Skeletal muscle satellite cell (primary cell): ENCODE measurements at regions not wholly inside any gene's neighbourhood (a gene's known extent, or its start where the extent isn't known, plus 50 kb on each side); places are given as distances from the start of the nearest gene placed in this dataset.

ENCODE experiments used
- H3K27me3 ChIP-seq: 2 replicates; pipeline ENCODE4 v1.7.0; 2013; ENCODE audit warnings: low read length; ENCODE audit not compliant: control insufficient read depth, insufficient read depth
- H3K36me3 ChIP-seq: 2 replicates; pipeline ENCODE4 v1.7.0; 2013; ENCODE audit warnings: mild to moderate bottlenecking, control low read depth, low read length; ENCODE audit not compliant: insufficient read depth
- H3K4me1 ChIP-seq: 2 replicates; pipeline ENCODE4 v1.7.0; 2013; ENCODE audit warnings: low read length; ENCODE audit not compliant: control insufficient read depth, insufficient read depth
- H3K4me2 ChIP-seq: 2 replicates; pipeline ENCODE4 v1.7.0; 2013; ENCODE audit warnings: mild to moderate bottlenecking, low read length
- H3K4me3 ChIP-seq: 2 replicates; pipeline ENCODE4 v1.7.0; 2013; ENCODE audit warnings: low read length
- H3K9ac ChIP-seq: 2 replicates; pipeline ENCODE4 v1.7.0; 2013; ENCODE audit warnings: mild to moderate bottlenecking, low read depth, low read length, moderate library complexity
- H3K9me3 ChIP-seq: replicated peaks from 2 replicates; pipeline ENCODE4 v1.7.0; 2013; ENCODE audit warnings: mild to moderate bottlenecking, control low read depth, low read length

DNA sequence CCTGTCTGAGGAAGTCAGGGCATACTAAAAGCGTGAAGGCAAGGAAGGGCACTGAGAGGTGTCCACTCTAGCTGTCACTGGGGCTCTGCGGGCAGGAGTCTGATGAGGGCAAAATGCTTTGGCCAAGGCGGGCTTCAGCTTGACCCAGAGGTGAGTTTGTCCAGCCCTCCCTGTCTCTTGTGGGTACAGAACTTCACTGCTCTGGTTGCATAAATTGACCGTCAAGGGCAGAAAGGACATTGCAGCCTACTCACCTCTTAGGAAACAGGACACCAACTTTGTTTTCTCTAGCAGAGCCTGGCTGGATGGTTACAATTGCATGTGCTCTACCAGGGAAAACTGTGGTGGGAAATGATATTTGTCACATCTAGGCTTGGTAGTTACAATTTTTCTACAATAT lies 170.9 kb downstream of the TMEM38B start:
- H3K27me3 ChIP-seq: no peaks in the 10 kb centered on the region
- H3K4me2 ChIP-seq: no peak overlapping the region
- no peaks in the 10 kb centered on the region for H3K36me3 ChIP-seq
- no peak overlapping the region for H3K4me3 ChIP-seq
- no peaks in the 10 kb centered on the region for H3K9me3 ChIP-seq
- H3K9ac ChIP-seq: no peak overlapping the region
- H3K4me1 ChIP-seq: no peaks in the 10 kb centered on the region

DNA sequence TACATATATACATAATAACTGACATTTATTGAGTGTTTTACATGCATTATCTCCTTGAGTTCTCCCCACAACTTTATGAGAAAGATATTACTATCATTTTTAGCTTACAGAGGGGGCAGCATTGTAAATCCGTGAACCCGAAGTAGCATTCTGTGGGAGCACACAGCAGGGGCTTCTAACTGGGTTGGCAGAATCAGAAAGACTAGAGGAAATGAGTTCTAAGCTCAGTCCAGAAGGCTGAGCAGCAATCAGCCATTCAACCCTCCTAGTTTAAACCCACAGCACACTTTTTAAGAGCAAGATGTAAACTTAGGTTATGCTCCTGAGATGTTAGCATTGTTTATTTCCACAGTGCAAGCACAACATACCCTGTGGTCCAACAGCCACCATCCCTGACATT lies 177.2 kb downstream of the TMEM38B start:
- Histone ChIP-seq H3K4me2 (no peak overlapping the region), H3K4me3 (no peak overlapping the region), H3K9me3 (no peaks in the 10 kb centered on the region), H3K9ac (no peak overlapping the region), H3K27me3 (no peaks in the 10 kb centered on the region), H3K36me3 (no peaks in the 10 kb centered on the region), H3K4me1 (no peaks in the 10 kb centered on the region)

- H3K4me3 ChIP-seq: no peak overlapping the region
- no peak overlapping the region for H3K4me2 ChIP-seq
- no peaks in the 10 kb centered on the region for H3K27me3 ChIP-seq
- H3K4me1 ChIP-seq: no peaks in the 10 kb centered on the region
- no peak overlapping the region for H3K9ac ChIP-seq
- H3K36me3 ChIP-seq: no peaks in the 10 kb centered on the region
- no peaks in the 10 kb centered on the region for H3K9me3 ChIP-seq
Measured at GRCh38 chr9:105873801-105874200, 179.5 kb downstream of the TMEM38B start.

- H3K4me3 ChIP-seq: no peak overlapping the region
- no peaks in the 10 kb centered on the region for H3K27me3 ChIP-seq
- no peaks in the 10 kb centered on the region for H3K4me1 ChIP-seq
- H3K9me3 ChIP-seq: no peaks in the 10 kb centered on the region
- H3K4me2 ChIP-seq: no peak overlapping the region
- no peak overlapping the region for H3K9ac ChIP-seq
- no peaks in the 10 kb centered on the region for H3K36me3 ChIP-seq
Measured at GRCh38 chr9:105877721-105878120, 183.4 kb downstream of the TMEM38B start.

- Histone ChIP-seq H3K36me3 (no peaks in the 10 kb centered on the region), H3K4me1 (no peaks in the 10 kb centered on the region), H3K9ac (no peak overlapping the region), H3K9me3 (no peaks in the 10 kb centered on the region), H3K4me2 (no peak overlapping the region), H3K4me3 (no peak overlapping the region), H3K27me3 (no peaks in the 10 kb centered on the region)
Measured at GRCh38 chr9:105879181-105879580, 184.8 kb downstream of the TMEM38B start.

- no peak overlapping the region for H3K4me2 ChIP-seq
- H3K36me3 ChIP-seq: no peaks in the 10 kb centered on the region
- H3K9me3 ChIP-seq: no peaks in the 10 kb centered on the region
- H3K27me3 ChIP-seq: no peaks in the 10 kb centered on the region
- H3K9ac ChIP-seq: no peak overlapping the region
- H3K4me1 ChIP-seq: no peaks in the 10 kb centered on the region
- H3K4me3 ChIP-seq: no peak overlapping the region
Measured at GRCh38 chr9:105880517-105880916, 186.2 kb downstream of the TMEM38B start.

- no peak overlapping the region for H3K9ac ChIP-seq
- no peaks in the 10 kb centered on the region for H3K27me3 ChIP-seq
- no peaks in the 10 kb centered on the region for H3K36me3 ChIP-seq
- no peaks in the 10 kb centered on the region for H3K9me3 ChIP-seq
- no peak overlapping the region for H3K4me2 ChIP-seq
- no peak overlapping the region for H3K4me3 ChIP-seq
- no peaks in the 10 kb centered on the region for H3K4me1 ChIP-seq
Measured at GRCh38 chr9:105881021-105881420, 186.7 kb downstream of the TMEM38B start.

- Histone ChIP-seq H3K9ac (no peak overlapping the region), H3K27me3 (no peaks in the 10 kb centered on the region), H3K4me1 (no peaks in the 10 kb centered on the region), H3K36me3 (no peaks in the 10 kb centered on the region), H3K4me2 (no peak overlapping the region), H3K9me3 (no peaks in the 10 kb centered on the region), H3K4me3 (no peak overlapping the region)
Measured at GRCh38 chr9:105881654-105882349, 187.5 kb downstream of the TMEM38B start.

DNA sequence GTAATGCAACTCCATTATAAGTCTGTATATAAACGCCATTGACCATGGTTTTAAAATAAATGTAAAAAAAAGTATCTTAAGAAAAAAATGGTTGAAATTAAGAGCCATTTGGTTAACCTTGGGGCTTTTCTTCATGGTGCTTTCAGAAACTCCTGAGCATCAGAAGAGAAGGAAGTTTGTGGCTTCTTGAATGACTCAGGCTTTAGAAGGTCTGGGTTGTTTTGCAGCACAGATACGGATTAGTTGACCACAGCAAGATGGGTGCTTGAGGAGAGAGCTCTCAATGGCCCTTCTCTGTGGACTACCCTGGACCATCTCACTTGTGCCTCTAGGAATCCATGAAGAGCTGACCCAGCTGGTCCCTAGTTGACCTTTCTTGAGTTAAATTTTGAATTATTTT lies 189.5 kb downstream of the TMEM38B start:
- no peak overlapping the region for H3K4me3 ChIP-seq
- H3K36me3 ChIP-seq: no peaks in the 10 kb centered on the region

GRCh38 chr9:105884416-105884815 lies 190.1 kb downstream of the TMEM38B start:
- H3K9ac ChIP-seq: no peak overlapping the region
- H3K4me2 ChIP-seq: no peak overlapping the region
- H3K36me3 ChIP-seq: no peaks in the 10 kb centered on the region
- H3K4me1 ChIP-seq: no peaks in the 10 kb centered on the region
- H3K27me3 ChIP-seq: no peaks in the 10 kb centered on the region
- no peak overlapping the region for H3K4me3 ChIP-seq
- no peaks in the 10 kb centered on the region for H3K9me3 ChIP-seq

More for the DNA sequence above, 189.5 kb downstream of the TMEM38B start:
- H3K9me3 ChIP-seq: no peaks in the 10 kb centered on the region
- H3K27me3 ChIP-seq: no peaks in the 10 kb centered on the region
- no peak overlapping the region for H3K4me2 ChIP-seq
- H3K9ac ChIP-seq: no peak overlapping the region
- no peaks in the 10 kb centered on the region for H3K4me1 ChIP-seq

DNA sequence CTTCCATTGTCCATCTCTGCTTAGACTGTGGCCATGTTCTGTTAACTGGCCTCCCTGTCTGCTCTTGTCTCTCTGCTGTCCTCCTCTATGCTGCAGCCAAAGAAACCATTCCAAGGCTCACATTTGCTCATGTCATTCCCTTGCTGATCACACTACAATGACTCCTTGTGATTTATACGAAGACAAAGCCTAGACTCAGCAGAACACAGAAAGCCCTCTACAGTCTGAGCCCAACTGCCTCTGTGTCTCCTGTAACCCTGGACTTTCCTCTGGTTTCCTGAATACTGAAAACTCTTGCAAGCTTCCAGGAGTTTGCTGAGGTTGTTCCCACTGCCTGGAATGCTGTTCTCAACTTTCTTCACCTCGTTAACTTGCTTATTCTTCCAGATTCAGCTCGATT lies 191.8 kb downstream of the TMEM38B start:
- Histone ChIP-seq H3K4me3 (no peak overlapping the region), H3K9ac (no peak overlapping the region), H3K36me3 (no peaks in the 10 kb centered on the region), H3K27me3 (no peaks in the 10 kb centered on the region), H3K9me3 (no peaks in the 10 kb centered on the region), H3K4me2 (no peak overlapping the region), H3K4me1 (no peaks in the 10 kb centered on the region)

DNA sequence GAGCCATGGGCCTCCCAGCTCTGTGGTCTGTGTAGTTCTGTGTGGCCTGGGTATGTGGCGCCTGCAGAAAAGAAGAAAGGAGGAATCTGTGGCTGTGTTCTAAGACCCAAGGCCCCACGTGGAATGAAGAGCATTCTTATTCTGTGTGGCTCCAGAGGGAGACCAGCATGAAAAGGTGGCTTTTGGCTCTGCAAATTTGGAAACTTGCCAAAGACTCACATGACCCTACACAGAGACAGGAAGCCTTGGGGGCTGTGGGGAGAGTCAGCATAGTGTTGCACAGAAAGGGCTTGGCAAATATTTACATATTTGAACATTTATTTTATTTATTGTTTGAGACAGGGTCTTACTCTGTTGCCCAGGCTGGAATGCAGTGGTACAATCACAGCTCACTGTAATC lies 193.3 kb downstream of the TMEM38B start:
- Histone ChIP-seq H3K9me3 (no peaks in the 10 kb centered on the region), H3K36me3 (no peaks in the 10 kb centered on the region), H3K27me3 (no peaks in the 10 kb centered on the region), H3K9ac (no peak overlapping the region), H3K4me1 (no peaks in the 10 kb centered on the region), H3K4me3 (no peak overlapping the region), H3K4me2 (no peak overlapping the region)
